Endothelial cell (in vitro differentiated cells): ENCODE measurements at regions not wholly inside any gene's neighbourhood (a gene's known extent, or its start where the extent isn't known, plus 50 kb on each side); places are given as distances from the start of the nearest gene placed in this dataset.

Experiments used
- DNase-seq: peaks from one replicate; pipeline ENCODE4 v3.0.0; 2021; ENCODE audit warnings: low spot score
- H3K27ac Mint-ChIP-seq: one replicate; pipeline ENCODE4 v1.8.0; 2021; ENCODE audit warnings: mixed read lengths, inconsistent platforms; ENCODE audit not compliant: unreplicated experiment
- H3K27me3 Mint-ChIP-seq: one replicate; pipeline ENCODE4 v1.8.0; 2021; ENCODE audit warnings: mild to moderate bottlenecking, moderate library complexity, mixed read lengths, inconsistent platforms; ENCODE audit not compliant: unreplicated experiment
- H3K36me3 Mint-ChIP-seq: one replicate; pipeline ENCODE4 v1.8.0; 2021; ENCODE audit warnings: mild to moderate bottlenecking, low read depth, mixed read lengths, inconsistent platforms; ENCODE audit not compliant: unreplicated experiment
- H3K4me1 Mint-ChIP-seq: one replicate; pipeline ENCODE4 v1.8.0; 2021; ENCODE audit warnings: mild to moderate bottlenecking, mixed read lengths, inconsistent platforms; ENCODE audit not compliant: unreplicated experiment
- H3K4me3 Mint-ChIP-seq: one replicate; pipeline ENCODE4 v1.8.0; 2021; ENCODE audit warnings: mild to moderate bottlenecking, mixed read lengths, inconsistent platforms; ENCODE audit not compliant: unreplicated experiment
- H3K9me3 Mint-ChIP-seq: one replicate; pipeline ENCODE4 v1.8.0; 2021; ENCODE audit warnings: mixed read lengths, inconsistent platforms; ENCODE audit not compliant: unreplicated experiment
- CTCF ChIP-seq: fragments of 200-600 bp; sonication (generic); IDR thresholded peaks from one replicate; pipeline ENCODE4 v1.5.0; 2021; ENCODE audit warnings: antibody characterized with exemption; ENCODE audit not compliant: unreplicated experiment

GRCh38 chr10:83166344-83166743, 973.0 kb upstream of the GHITM start:
- TF ChIP-seq CTCF, result no peak
- Mint-ChIP-seq H3K4me1 (no peaks in the 10 kb centered on the region), H3K4me3 (no peak overlapping the region), H3K27me3 (no peaks in the 10 kb centered on the region), H3K27ac (no peak overlapping the region), H3K9me3 (no peaks in the 10 kb centered on the region), H3K36me3 (no peaks in the 10 kb centered on the region)
- peak; percentile 26 for DNase-seq

GRCh38 chr10:83167081-83167480, 972.2 kb upstream of the GHITM start:
- Mint-ChIP-seq H3K36me3 (no peaks in the 10 kb centered on the region), H3K4me3 (no peak overlapping the region), H3K9me3 (no peaks in the 10 kb centered on the region), H3K27me3 (no peaks in the 10 kb centered on the region), H3K4me1 (no peaks in the 10 kb centered on the region), H3K27ac (no peak overlapping the region)
- TF ChIP-seq CTCF, result no peak
- no peak for DNase-seq

GRCh38 chr10:83176901-83177300, 962.4 kb upstream of the GHITM start:
- Mint-ChIP-seq H3K4me1 (no peaks in the 10 kb centered on the region), H3K4me3 (no peak overlapping the region), H3K9me3 (no peaks in the 10 kb centered on the region), H3K27me3 (no peaks in the 10 kb centered on the region), H3K27ac (no peak overlapping the region), H3K36me3 (no peaks in the 10 kb centered on the region)
- no peak for DNase-seq
- no peak for TF ChIP-seq CTCF

- no peaks in the 10 kb centered on the region for H3K9me3 Mint-ChIP-seq
- no peaks in the 10 kb centered on the region for H3K4me1 Mint-ChIP-seq
- no peak overlapping the region for H3K4me3 Mint-ChIP-seq
- no peaks in the 10 kb centered on the region for H3K27me3 Mint-ChIP-seq
- H3K36me3 Mint-ChIP-seq, result no peaks in the 10 kb centered on the region
- DNase-seq, result no peak
- H3K27ac Mint-ChIP-seq, result no peak overlapping the region
- TF ChIP-seq CTCF, result no peak
Observed at GRCh38 chr10:83178526-83178925, 960.8 kb upstream of the GHITM start.

- Mint-ChIP-seq H3K4me1 (no peaks in the 10 kb centered on the region), H3K36me3 (no peaks in the 10 kb centered on the region), H3K9me3 (no peaks in the 10 kb centered on the region), H3K4me3 (no peak overlapping the region), H3K27ac (no peak overlapping the region), H3K27me3 (no peaks in the 10 kb centered on the region)
- DNase-seq, result no peak
- no peak for TF ChIP-seq CTCF
Observed at GRCh38 chr10:83179371-83179770, 959.9 kb upstream of the GHITM start.
